GM19099 (cell line): ENCODE measurements at regions not wholly inside any gene's neighbourhood (a gene's known extent, or its start where the extent isn't known, plus 50 kb on each side); places are given as distances from the start of the nearest gene placed in this dataset.

Experiments used
- POLR2A ChIP-seq: IDR thresholded peaks from 3 replicates; pipeline ENCODE4 v1.6.1; 2011; ENCODE audit warnings: low read depth; ENCODE audit not compliant: insufficient read length; ENCODE audit errors: extremely low read depth

DNA sequence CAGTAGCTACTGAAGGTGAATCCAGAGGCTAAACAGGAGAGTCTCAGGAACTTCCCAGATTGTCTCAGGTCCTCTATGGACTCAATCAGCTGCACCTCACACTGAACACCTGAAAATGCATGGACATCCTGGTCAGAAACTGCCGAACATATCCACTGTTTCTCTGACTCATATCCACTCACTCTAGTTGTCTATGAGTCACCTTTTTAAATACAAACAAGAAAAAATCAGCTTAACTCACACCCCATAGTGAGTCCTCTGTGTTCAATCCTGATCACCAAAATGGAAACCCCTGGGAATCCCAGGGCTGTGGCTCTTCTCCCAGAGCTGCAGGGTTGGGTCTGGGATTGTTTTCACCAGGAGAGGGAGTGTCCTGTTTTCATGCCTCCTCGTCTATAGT lies 556.7 kb downstream of the TMEM121 start:
- no peak for TF ChIP-seq POLR2A

DNA sequence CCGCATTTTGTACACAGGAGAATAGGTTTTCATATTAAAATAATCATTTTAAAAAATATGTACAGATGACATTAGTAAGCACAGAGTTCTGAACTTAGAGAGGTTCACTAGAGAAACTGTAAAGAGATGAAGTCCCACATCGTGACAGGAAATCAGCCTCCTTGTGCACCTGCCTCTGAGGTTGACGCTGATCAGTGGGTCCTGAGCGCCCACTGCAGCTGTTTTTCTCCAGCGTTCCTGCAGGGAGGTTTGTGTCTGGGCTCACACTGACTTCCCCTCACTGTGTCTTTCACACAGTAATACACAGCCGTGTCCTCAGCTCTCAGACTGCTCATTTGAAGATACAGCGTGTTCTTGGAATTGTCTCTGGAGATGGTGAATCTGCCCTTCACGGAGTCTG lies 561.5 kb downstream of the TMEM121 start:
- TF ChIP-seq POLR2A: no peak

DNA sequence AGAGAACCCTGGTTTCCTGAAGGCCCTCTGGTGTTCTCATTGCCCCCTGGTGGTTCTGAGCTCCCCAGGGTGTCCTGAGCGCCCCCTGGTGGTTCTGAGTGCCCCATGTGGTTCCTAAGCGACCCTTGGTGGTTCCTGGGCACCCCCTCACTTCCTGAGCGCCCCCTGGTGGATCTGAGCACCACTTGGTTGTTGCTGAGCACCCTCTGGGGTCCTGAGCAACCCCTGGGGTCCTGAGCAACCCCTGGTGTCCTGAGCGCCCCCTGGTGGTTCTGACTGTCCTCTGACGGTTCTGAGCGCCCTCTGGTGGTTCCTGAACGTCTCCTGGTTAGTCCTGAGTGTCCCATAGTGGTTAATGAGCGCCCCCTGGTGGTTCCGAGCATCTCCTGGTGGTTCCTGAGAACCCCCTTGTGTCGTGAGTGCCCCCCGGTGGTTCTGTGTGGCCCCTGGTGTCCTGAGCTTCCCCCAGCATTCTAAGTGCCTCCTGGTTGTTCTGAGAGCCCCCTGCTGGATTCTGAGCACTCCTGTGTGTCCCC lies 568.3 kb downstream of the TMEM121 start:
- TF ChIP-seq POLR2A: no peak

DNA sequence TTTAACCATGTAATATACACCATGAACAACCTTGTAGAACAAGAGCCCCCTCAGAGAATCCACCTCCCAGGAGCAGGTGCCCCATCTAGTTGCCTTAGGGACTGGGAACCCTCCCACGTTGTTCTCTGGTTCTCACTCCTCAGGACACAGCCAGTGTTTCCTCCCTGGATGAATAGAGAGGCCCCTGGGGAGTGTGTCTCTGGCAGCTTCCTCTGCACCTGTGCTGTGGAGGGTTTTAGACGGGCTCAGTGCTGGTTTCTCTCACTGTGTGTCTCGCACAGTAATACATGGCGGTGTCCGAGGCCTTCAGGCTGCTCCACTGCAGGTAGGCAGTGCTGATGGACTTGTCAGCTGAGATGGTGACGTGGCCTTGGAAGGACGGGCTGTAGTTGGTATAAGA lies 581.3 kb downstream of the TMEM121 start:
- no peak for TF ChIP-seq POLR2A

DNA sequence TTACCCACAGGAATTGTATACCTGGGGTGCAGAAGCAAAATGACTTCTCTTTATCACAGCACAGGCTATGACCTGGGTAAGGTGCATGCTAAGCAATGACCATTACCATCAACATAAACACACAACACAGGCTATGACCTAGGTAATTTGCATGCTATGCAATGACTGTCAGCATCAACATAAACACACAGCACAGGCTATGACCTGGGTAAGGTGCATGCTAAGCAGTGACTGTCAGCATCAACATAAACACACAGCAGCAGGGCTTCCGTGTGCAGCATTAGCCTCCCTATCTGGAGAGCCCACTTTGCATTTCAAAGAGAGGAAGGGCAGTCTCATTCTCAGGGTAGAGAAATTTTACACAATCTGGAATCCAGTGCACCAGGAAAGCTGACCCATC lies 583.0 kb downstream of the TMEM121 start:
- TF ChIP-seq POLR2A: no peak

DNA sequence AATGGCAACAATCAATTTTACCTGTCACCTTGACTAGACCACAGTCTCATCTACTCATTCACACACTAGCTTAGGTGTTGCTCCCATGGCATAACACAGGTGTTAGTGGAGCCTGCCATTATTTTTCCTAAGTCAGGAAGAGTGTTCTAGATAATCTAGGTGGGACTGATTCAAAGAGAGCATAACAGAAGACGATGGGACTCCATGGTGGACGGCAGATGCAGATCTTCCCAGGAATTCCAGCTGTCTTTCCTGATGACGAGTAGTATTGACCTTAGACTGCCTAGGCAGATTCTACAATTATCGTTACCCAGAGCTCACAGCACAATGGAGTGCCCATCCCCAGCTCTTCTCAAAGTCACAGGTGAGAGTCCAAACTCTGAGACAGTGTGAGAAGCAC lies 589.0 kb downstream of the TMEM121 start:
- TF ChIP-seq POLR2A: no peak

DNA sequence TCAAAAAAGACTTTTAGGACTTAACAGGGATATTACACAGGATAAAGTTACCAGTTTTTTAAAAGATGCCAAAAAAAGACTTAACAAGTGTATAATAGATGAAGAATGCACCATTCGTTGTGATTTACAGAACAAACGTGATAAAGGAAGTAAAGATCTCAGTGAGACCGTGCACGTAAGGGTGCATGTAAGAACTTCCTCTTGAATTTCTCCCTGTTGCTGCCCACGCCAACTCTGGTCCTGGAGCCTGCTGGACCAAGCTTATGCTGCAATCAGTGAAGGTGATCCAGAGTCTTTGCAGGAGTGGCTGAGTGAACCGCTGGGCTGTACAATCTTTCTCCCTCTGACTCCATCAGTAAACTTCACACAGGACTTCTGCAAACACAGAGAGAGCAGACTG lies 593.7 kb downstream of the TMEM121 start:
- TF ChIP-seq POLR2A: no peak

DNA sequence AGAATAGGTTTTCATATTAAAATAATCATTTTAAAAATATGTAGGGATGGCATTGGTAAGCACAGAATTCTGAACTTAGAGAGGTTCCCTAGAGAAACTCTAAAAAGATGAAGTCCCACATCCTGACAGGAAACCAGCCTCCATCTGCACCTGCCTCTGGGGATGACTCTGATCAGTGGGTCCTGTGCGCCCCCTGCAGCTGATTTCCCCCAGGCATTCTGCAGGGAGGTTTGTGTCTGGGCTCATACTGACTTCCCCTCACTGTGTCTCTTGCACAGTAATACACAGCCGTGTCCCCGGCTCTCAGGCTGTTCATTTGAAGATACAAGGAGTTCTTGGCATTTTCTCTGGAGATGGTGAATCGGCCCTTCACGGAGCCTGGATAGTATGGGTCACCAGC lies 602.9 kb downstream of the TMEM121 start:
- no peak for TF ChIP-seq POLR2A

DNA sequence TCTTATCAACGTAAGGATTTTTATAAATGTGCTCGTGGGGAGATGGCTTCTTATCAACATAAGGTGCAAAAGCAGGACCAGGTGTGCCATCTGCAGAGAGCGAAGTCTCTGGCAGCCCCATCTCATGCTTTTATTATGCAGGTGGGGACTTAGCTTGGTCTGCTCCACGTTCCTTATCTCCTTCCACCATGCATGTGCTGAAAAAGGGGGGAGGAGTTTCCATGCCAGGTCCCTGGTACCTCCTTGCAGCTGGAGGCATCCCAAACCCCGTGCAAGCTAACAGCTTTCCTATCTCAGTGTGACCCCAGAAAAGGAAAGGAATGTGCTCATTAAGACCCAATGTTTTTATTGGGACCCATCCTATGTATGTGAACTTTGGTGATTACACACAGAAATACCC lies 608.5 kb downstream of the TMEM121 start:
- TF ChIP-seq POLR2A: no peak

DNA sequence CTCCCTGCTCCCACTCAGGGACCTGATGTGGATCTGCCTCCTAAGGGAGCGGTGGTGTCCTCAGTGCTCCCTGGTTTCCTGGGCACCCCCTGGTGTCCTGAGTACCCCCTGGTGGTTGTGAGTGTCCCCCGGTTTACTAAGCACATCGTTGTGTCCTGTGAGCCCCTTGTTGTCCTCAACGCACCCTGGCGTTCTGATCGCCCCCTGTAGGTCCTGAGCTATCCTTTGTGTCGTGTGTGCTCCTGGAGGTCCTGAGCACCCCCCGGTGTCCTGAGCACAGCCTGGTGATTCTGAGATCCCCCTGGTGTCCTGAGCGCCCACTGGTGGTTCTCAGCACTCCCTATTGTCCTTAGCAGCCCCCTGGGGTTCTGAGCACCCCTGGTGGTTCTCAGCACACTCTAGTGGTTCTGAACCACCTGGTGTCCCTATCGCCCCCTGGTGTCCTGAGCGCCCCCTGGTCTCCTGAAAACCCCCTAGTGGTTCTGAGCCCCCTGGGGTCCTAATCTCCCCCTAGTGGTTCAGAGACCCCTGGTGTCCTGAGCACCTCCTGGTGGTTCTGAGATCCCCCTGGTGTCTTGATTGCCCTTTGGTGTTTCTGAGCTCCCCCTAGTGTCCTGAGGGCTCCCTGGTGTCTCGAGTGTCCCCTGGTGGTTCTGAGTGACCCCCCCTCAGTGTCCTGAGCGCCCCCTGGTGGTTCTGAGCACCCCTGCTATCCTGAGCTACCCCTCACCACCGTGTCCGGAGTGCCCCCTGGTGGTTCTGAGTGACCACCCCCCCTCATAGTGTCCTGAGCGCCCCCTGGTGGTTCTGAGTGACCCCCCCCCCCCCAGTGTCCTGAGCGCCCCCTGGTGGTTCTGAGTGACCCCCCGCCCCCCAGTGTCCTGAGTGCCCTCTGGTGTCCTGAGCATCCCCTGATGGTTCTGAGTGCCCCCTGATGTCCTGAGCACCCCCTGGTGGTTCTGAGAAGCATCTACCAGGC lies 615.1 kb downstream of the TMEM121 start:
- TF ChIP-seq POLR2A: no peak

DNA sequence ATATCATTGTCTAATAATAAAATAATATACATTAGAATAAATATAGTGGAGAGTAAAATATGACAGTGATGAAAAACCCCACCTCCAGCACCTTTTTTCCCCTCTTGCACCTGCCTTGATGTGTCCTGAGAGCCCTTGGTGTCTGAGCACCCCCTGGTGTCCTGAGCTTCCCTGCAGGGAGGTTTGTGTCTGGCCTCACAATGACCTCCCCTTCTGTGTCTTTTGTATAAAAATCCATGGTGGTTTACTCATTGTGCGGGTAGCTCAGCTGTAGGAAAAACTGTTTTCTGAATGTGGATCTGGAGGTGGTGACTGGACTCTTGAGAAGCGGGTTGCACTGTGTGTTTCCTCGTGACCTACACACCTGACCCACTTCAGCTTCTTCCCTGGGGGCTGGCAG lies 636.9 kb downstream of the TMEM121 start:
- no peak for TF ChIP-seq POLR2A

DNA sequence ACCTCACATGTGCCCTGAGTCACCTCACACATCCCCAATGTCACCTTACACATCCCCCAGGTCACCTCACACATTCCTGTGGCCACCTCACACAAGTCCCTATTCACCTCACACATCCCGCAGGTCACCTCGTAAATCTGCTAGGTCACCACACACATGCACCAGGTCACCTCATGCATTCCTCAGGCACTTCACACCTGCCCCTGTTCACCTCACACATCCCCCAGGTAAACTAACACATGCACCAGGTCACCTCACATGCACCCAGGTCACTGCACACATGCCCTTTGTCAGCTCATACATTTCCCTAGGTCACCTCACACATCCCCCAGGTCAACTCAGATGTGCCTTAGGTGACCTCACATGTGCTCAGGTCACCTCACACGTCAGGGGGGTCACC lies 639.8 kb downstream of the TMEM121 start:
- no peak for TF ChIP-seq POLR2A

DNA sequence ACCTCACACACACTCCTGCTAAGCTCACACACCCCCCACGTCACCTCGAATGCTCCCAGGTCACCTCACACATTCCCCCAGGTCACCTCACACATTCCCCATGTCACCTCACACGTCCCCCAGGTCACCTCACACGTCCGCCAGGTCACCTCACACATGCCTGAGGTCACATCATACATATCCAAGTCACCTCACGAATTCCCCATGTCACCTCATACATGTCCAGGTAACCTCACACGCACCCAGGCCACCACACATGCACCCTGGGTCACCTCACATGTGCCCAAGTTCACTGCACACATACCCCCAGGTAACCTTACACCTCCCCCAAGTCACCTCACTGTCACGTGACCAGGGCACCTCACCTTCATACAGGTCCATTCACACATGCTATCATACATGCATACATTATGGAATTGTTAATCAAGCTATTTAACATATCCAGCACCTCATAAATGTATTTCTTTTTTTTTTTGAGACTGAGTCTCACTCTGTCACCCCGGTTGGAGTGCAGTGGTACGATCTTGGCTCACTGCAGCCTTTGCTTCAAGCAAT lies 640.3 kb downstream of the TMEM121 start:
- TF ChIP-seq POLR2A: no peak

DNA sequence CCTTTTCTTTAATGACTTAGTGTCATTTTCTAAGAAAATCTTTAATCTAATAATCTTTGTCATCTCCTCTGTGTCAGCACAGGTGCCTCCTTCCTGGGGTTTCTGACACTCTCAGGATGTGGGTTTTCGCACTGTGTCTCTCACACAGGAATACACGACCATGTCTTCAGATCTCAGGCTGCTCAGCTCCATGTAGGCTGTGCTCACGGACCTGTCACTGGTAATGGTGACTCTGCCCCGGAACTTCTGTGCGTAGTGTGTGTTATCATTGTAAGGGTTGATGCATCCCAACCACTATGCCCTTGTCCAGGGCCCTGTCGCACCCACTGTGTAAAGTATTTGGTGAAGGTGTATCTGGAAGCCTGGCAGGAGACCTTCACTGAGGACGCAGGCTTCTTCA lies 647.8 kb downstream of the TMEM121 start:
- TF ChIP-seq POLR2A: no peak

DNA sequence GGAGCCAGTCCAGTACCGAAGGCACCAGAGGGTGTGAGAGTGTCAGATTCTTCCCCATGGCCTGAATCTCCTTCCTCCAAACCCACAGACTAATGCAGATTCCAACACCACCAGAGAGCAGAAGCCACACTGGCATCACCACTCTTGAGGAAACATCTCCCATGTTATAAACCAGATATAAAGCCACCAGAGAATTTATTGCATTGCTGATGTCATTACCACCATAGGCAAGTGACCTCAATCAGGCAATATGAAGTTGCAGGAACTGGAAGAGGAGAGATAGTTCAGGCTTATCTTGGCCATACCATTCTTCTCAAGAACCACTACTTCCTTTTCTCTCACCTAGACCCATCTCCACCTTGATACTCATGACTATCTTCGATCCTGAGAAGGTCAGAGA lies 653.4 kb downstream of the TMEM121 start:
- TF ChIP-seq POLR2A: no peak

DNA sequence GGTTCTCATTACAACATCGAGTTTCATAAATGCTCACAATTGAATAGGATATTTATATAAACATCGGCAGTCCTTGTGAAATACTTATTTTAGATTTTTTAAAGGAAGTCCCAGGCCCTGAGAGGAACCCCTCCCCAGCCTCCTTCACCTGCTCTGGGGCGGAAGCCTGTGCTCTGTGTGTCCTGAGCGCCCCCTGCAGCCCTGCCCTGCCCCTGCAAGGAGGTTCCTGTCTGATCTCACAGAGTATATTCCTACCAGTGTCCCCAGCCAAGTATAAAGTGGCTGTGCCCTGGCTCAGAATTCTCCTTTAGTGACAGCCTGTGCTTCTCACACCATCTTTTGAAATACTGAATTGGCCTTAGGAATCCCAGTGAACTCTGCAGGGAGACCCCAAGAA lies 659.5 kb downstream of the TMEM121 start:
- TF ChIP-seq POLR2A: no peak
